HG03432 (cell line): ENCODE measurements at regions not wholly inside any gene's neighbourhood (a gene's known extent, or its start where the extent isn't known, plus 50 kb on each side); places are given as distances from the start of the nearest gene placed in this dataset.

ENCODE experiments used
- ATAC-seq: cut with Tn5 transposase; IDR thresholded peaks from one replicate; pipeline ENCODE4 v1.9.1; 2021; ENCODE audit warnings: mild to moderate bottlenecking, moderate library complexity; ENCODE audit not compliant: unreplicated experiment

DNA sequence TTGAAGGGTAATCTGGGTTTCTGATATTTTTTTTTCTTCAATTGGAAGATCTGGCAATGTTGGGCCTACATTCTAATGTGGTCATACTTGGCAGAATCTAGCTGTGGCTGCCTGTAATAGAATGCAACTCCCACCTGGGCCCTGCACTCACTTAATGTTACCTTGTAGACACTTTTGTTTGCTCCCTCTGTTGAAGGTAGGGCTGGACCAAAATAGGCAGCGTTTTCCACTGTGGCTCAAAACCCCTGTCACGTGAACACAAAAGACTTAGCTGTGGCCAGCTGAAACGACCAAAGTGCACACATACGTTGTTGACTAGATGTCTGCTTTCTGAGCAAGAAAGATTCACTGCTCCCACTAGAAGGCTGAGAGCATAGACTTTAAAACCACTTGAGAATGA is 117.6 kb upstream of the HMHB1 start:
- no peak for ATAC-seq

DNA sequence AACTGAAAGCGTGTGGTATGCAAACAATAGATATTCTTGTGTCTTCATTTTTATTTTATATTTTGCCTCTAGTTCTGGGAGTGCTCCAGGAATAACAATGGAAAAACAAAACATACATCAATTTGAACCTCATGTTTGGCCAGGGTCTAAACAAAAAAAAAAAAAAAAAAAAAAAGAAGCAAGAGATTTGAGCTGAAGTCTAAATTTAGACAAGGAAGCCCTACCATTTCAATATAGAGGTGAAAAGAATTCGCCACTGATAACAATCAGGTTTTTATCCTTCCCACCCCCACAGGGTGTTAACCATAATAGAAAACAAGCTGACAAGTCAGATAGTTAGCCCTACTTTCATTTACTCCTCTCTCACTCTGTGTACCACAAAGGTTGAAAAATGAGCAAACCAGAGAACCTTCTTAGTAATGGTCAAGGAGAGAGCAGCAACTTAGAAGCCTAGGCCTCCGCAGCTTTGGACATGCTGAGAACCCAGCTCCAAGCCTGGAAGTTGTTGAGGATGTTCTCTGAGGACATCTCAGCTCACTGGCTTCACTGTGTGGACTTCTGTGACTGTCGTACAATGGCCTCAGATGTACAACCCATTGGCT is 118.2 kb upstream of the HMHB1 start:
- peak; percentile 97 for ATAC-seq

DNA sequence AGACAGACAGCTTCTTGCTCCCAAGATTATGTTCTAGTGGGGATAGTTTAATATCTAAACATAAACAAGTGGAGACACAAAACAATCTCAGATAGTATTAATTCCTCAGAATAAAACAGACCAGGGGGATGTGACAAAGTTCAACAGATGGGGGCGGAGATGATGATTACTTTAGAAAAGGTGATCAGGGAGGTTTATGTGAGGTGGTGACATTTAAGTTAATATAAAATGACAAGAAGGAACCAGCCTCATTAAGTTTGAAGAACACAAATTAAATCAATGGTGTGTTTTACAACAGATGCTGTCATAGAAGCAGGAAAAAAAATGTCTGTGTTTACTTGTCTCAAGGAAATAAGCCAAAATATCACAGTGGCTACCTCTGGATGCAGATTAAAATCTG is 119.6 kb upstream of the HMHB1 start:
- no peak for ATAC-seq

GRCh38 chr5:143691945-143692290 is 120.0 kb upstream of the HMHB1 start:
- no peak for ATAC-seq

- no peak for ATAC-seq
Observed at GRCh38 chr5:143691287-143691944, 120.5 kb upstream of the HMHB1 start.

GRCh38 chr5:143687604-143688003 is 124.4 kb upstream of the HMHB1 start:
- no peak for ATAC-seq

DNA sequence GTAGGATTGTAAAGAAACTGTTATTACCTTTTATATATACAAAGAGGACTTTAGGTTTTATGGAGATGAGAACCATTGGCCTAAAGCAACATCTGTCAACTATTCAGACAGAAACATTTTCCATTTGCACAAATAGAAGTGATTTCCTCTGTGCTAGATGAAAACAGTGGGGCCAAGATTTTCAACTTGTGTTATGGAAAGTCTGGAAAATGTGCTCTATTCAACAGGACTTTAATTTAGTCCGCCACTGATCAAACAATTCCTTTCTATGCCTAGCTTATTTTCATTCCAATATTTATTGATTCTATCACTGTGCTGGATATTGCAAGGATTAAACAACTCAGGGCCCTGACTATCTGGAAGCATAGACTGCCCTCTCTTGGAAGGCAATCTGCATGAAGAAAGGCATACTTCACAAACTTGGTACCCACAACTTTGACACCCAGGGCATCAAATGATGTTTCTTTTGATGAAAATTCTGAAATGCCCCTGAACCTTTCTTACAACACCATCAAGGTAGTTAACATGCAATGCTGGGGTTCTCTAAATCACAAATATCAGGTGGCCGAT is 126.6 kb upstream of the HMHB1 start:
- no peak for ATAC-seq

- no peak for ATAC-seq
Observed at GRCh38 chr5:143683459-143683858, 128.5 kb upstream of the HMHB1 start.

DNA sequence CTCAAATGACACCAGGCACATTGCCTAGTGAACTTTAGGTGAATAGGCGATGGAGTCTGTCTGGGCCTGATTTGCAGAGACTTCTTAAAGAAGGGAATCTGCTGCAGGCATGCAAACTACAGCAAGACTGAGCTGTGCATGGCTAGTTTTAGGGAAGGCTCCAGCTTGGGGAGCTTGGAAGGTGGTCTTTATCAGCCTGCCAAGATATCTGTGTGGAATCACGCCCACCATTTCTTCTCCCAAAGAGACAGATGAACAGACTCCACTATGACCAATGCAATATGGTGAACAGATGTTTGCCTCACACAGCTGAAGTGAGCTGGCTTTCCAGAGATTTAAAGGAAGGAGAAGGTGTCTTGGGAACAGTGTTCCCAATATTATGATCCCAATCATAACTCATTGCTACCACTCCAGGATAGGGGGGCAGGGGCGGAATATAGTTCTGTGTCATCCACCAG is 129.0 kb upstream of the HMHB1 start:
- ATAC-seq, result no peak

DNA sequence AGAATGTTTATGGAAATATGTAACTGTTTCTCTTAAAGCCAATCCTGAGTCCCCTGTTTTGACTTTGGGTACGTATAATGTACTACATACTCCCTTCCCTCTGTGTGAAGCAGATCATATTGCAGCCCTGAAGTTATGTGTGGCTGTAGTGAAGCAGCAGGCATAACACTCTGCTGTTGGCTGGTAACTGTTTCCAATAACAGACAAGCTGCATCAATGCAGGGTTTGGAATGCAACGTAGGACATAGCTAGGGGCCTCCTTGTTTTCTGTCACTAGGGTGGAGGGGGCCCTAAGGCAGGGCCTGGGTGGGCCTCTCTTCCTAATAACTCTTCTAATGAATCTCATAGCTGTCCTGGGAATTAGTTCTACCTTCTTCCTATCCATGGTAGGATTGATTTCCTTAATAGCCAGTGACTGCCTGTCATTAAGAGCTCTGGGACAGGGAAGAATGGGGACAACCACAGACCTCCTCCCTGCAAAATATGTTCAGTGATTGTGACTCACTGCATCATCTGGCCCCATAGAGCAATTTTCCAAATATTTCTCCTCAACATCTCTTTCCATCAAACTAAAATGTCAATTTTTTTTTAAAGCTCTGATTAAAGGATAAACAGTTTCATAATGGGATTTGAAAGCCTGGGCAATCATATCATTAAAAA is 129.6 kb upstream of the HMHB1 start:
- ATAC-seq, result no peak

DNA sequence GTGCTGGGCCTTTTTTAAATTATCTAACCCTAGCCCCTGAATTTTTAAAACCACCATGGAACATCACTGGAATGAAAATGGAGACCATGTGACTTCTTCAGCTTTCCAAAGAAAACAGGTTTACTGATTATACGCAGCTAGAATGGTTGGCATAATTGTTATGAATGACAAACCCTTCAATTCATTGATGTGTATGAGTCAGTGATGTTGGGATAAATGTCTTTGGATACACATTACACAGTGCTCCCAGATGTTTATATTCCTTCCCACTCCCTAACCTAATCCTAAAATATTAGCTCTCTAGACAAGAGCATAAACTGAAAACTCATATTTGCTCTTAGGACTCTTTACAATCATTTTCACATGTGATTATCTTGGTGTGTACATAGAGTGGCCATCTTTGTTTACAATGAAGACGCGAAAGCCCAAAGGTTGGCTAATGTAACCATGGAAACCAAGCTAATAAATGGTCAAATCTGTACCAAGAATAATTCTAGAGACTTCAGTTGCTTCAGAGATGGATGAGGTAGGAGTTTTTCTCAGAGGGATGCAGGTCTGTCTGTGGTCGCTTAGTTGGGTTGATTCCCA is 131.2 kb upstream of the HMHB1 start:
- no peak for ATAC-seq

DNA sequence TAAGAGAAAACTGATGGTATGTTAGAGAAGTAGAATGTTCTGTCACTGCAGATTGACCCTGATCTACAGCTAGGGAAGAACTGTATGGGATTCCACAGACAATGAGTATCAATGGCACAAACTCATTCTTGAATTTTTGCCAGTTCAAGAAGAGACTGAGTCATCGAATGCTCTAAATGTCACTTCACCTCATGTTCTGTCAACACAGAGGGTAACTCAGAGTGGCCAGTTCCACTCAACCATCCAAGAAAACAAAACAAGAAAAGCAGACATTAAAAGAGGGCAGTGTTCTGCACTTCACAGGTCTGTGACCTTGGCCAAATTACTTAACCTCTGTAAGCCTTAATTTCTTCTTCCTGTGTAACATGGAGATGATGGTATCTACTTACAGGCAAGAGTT is 132.2 kb upstream of the HMHB1 start:
- no peak for ATAC-seq

GRCh38 chr5:143678148-143678905 is 133.6 kb upstream of the HMHB1 start:
- ATAC-seq, result peak; percentile 51

DNA sequence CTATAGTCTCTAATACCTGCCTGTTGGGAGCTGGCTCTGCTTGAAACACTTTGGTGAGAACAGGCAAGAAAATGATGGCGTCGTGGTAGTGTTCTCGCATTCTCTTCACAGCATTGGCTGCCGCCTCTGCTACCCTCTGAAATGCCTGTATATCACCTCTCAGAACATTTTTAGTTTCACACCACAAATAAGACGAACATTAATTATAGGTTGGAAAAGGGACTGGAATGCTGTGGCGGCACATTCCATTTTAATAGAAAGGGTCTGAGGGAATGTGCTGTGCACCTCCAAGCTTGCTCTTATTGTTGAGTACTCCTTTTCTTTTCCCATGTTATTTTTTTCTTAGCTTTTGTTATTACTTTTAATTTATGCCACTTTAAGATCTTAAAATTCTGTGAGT is 134.6 kb upstream of the HMHB1 start:
- ATAC-seq, result no peak

- ATAC-seq, result no peak
Observed at GRCh38 chr5:143676802-143677201, 135.2 kb upstream of the HMHB1 start.

DNA sequence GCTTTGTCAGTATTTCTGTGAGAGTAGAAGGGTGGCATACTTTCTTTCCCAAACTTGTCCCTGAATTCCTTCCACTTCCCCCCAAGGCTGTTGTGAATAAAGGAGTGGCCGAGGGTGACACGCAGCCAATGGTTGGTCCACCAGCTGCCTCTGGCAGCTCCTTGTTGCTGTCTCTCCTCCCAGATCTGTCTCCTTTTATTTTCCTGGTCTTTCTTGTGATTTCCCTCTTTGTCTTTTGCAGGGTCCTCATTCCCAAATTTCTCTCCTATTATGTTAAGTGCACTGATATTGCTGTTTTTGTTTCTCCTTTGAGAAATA is 137.5 kb upstream of the HMHB1 start:
- no peak for ATAC-seq

DNA sequence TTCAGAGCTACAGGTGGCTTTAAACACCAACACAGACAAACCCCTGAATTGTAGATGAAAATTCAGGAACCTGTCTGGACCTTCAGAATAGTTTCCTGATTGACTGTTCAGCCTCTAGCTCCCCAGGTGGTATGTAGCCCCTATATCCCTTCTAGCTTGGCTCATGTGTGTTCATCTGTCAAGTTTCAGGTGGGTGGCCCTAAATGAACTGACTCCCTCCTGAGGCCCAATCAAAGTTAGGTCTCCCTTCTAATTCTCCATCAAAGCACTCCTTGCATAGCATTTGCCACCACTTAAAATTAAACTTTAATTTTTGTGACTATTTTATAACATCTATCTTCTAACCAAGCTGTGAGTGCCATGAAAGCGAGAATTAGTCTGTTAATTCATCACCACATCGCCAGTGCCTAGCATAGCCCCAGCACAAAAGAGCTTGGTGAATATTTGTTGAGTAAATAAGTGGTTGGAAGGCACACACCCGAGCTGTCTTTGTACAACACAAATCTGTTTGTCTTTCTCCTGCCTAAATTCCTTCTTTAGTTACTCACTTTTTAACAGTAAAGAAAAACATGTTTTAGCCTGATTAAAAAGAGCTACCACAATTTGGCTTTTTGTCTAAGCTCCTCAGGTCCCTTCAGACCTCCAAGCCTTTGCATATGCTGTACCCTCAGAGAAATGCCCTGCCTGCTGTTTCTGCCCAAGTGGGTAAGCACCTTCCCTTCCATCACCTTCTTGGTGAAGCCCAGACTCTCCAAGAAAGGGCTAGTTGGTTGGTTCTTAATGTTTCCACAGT is 138.1 kb upstream of the HMHB1 start:
- no peak for ATAC-seq

GRCh38 chr5:143672806-143673205 is 139.2 kb upstream of the HMHB1 start:
- ATAC-seq, result no peak

DNA sequence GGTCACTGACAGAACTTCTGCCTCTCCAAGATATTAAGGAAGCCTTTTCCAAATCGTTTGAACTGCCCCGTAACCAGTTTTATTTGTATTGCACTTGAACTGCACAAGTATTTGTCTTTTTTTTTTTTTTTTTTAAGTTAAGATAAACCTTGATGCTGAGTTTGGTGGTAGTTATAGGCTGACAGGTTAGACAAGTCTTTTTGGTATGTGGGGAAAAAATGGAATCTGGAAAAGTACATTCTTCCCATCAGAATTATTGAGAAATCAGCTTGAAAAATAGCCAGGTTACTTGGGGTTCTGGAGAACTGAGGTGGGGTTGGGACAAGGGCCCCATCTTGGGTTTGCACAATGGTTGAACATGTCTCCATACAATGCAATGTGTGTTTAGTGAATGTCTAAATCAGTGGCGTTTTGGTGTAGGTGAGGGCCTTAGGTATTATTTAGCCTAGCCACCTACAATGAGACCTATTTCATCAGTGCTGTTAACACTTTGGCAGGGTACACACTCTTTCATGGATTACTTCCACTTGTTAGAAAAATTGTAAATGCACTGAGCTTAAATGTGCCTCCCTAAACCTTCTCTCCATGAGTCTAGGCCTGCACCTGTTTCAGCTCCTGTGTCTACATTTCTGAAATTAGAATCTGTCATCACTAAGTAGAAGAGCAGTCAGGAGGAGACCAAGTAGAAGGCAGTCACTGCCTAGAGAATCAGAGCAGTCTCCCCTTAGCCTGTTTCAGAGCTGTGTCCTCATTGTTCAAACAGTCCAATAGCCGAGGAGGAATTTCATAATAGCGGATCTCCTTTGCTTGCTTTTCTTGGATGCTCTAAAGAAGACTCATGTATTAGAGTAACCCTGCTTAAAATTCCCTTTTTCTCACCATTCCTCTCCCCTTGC is 140.0 kb upstream of the HMHB1 start:
- no peak for ATAC-seq
